Mammary epithelial cell (primary cell): ENCODE measurements at regions not wholly inside any gene's neighbourhood (a gene's known extent, or its start where the extent isn't known, plus 50 kb on each side); places are given as distances from the start of the nearest gene placed in this dataset.

Experiments
- EZH2 ChIP-seq: IDR thresholded peaks from 2 replicates; pipeline ENCODE4 v1.6.1; 2012; ENCODE audit warnings: low read length, inconsistent platforms, borderline replicate concordance
- TF ChIP-seq, protein P1 (sequence below), 2 donors: IDR thresholded peaks in 1 of 2; conservative IDR thresholded peaks in 1 of 2; 2 replicates each; pipeline ENCODE4 v1.5.1; 2011 to 2012; ENCODE audit warnings: inconsistent platforms in 2 of 2, low read length in 2 of 2, mild to moderate bottlenecking in 2 of 2, control low read depth in 1 of 2, low read depth in 1 of 2; ENCODE audit not compliant: insufficient read depth in 1 of 2; ENCODE audit errors: extremely low read depth in 1 of 2

GRCh38 chr18:77376733-77377094, 127.1 kb downstream of the GALR1 start:
- TF ChIP-seq, protein P1, sequence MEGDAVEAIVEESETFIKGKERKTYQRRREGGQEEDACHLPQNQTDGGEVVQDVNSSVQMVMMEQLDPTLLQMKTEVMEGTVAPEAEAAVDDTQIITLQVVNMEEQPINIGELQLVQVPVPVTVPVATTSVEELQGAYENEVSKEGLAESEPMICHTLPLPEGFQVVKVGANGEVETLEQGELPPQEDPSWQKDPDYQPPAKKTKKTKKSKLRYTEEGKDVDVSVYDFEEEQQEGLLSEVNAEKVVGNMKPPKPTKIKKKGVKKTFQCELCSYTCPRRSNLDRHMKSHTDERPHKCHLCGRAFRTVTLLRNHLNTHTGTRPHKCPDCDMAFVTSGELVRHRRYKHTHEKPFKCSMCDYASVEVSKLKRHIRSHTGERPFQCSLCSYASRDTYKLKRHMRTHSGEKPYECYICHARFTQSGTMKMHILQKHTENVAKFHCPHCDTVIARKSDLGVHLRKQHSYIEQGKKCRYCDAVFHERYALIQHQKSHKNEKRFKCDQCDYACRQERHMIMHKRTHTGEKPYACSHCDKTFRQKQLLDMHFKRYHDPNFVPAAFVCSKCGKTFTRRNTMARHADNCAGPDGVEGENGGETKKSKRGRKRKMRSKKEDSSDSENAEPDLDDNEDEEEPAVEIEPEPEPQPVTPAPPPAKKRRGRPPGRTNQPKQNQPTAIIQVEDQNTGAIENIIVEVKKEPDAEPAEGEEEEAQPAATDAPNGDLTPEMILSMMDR (conservative IDR thresholded peaks at IDR 0.05 in 1 of 2, IDR thresholded peaks at IDR 0.05 in 1 of 2; ENCODE audit: extremely low read depth in 1 of 2, insufficient read depth in 1 of 2, low read depth in 1 of 2, low read length in 2 of 2): no peak
- TF ChIP-seq EZH2: no peak
